B cell (primary cell): ENCODE measurements at regions not wholly inside any gene's neighbourhood (a gene's known extent, or its start where the extent isn't known, plus 50 kb on each side); places are given as distances from the start of the nearest gene placed in this dataset.

ENCODE experiments used
- EZH2 ChIP-seq: IDR thresholded peaks from 2 replicates; pipeline ENCODE4 v1.6.1; 2012; ENCODE audit warnings: borderline replicate concordance, low read depth, mild to moderate bottlenecking, moderate library complexity, low read length; ENCODE audit not compliant: insufficient read depth, poor library complexity, severe bottlenecking
- TF ChIP-seq, protein P1 (sequence below): fragments of 200-600 bp; IDR thresholded peaks from one replicate; pipeline ENCODE4 v1.8.0; 2022; ENCODE audit warnings: antibody characterized with exemption, mild to moderate bottlenecking

DNA sequence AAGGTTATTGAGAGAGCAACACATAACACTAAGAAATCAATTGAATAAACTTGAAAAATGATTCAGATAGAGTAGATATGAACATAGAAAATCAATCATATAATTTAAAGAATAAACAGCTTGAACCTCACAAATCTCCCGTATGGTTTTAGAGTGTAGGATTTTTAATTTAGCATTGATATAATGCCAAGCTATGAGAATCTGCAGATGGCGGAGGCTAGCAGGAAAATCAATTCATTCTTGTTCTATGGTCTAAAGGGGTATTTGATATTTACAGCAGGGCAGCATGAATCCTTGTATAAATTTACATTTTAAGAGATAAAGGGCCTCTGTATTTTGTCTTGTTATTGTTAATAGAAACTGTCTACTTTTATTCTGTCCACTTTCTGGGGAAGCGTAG lies 797.0 kb downstream of the GALR1 start:
- TF ChIP-seq, protein P1, sequence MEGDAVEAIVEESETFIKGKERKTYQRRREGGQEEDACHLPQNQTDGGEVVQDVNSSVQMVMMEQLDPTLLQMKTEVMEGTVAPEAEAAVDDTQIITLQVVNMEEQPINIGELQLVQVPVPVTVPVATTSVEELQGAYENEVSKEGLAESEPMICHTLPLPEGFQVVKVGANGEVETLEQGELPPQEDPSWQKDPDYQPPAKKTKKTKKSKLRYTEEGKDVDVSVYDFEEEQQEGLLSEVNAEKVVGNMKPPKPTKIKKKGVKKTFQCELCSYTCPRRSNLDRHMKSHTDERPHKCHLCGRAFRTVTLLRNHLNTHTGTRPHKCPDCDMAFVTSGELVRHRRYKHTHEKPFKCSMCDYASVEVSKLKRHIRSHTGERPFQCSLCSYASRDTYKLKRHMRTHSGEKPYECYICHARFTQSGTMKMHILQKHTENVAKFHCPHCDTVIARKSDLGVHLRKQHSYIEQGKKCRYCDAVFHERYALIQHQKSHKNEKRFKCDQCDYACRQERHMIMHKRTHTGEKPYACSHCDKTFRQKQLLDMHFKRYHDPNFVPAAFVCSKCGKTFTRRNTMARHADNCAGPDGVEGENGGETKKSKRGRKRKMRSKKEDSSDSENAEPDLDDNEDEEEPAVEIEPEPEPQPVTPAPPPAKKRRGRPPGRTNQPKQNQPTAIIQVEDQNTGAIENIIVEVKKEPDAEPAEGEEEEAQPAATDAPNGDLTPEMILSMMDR, result no peak
- no peak for TF ChIP-seq EZH2
